IPS-NIHi7 (cell line): ENCODE measurements at regions not wholly inside any gene's neighbourhood (a gene's known extent, or its start where the extent isn't known, plus 50 kb on each side); places are given as distances from the start of the nearest gene placed in this dataset.

Experiments used
- DNase-seq: peaks from one replicate; pipeline ENCODE4 v3.0.0; 2012; ENCODE audit warnings: mixed read lengths; ENCODE audit errors: extremely low spot score

- DNase-seq, result no peak
These were observed 71.8 kb upstream of the CD180 start for GRCh38 chr5:67268231-67269021.

DNA sequence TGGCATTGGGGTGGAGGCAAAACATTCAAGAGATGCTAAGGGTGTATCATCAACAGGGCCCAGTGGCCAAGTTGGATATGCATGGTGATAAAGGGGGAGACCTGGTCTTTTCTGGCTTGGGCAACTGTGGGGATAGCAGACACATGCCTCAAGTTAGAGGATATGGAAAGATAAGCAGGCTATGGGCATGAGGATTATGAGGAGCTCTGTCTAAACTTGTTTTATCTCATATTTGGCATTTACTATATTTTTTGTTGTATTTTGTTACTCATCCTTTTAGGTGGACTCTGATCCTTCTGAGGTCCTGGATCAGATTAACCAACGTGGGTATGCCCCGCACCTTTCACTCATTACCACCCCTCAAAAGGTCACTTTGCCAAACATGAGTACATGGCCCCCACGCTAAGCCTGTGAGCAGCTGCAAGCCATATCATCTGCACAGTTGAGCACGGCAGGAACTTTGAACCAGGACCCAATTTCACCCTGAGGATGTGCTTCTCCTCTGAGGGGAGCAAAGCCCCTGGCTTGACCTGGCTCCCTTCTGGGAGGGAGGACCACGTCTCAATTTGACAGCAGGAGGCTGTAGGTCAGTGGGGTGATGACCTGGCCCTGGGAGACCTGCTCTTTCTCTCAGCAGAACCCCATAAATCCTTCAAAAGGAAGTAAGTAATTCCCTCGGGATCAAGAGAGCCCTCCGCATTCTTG lies 71.1 kb upstream of the CD180 start:
- no peak for DNase-seq

GRCh38 chr5:67266654-67267350 lies 70.2 kb upstream of the CD180 start:
- no peak for DNase-seq

DNA sequence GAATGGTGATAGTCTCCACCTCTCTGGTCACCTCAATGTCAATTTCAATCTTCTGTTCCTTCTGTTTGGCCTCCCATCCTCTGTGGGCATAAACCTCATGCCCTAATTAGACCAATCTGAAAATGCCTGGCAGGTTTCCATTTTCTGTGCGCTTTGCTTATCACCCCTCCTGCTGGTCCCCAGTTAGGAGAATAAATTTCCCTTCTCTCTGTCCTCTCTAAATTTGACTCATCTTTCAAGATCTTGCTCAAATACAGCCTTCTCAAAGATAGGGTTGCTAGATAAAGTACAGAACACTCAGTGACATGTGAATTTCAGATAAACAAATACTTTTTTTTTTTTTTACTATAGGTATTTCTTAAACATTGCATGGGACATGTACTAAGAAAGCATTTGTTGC lies 69.4 kb upstream of the CD180 start:
- no peak for DNase-seq

DNA sequence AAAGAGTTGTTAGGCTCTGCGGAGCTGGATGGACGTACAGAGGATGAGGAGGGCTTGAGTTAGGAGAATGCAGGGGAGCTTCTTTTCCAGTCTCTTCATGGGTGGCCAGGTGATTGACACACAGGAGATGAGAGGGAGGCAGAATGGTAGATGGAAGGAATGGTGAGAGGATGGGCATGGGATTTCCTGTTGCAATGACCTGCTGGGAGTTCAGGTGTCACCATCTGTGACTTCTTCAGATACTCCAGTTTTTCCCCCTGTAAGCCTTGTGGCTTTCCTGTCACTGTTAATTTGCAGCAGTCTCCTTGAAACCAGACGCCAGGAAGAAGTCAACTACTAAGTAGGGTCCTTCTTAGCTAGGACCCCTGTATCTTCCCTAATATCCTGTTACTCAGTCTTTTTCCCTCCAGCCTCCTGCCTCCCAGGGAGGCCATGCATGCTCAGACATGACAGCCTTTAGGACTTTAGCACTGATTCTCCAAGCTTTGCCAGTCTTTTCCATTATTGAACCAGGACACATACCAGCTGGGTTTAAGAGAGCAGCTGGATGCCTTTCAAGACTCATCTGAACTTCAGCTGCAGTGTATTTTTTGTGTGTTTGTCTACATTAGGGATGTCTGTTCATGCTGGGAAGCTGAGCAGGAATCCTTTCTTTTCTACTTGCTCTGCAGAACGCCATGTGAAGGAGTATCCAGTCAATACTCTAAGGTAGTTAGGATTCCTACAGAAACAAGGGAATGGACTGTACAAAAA lies 67.2 kb upstream of the CD180 start:
- DNase-seq, result no peak

- DNase-seq, result no peak
These were observed 66.4 kb upstream of the CD180 start for GRCh38 chr5:67262956-67263355.

- no peak for DNase-seq
These were observed 65.6 kb upstream of the CD180 start for GRCh38 chr5:67262206-67262605.

GRCh38 chr5:67259548-67260215 lies 63.1 kb upstream of the CD180 start:
- DNase-seq, result no peak

DNA sequence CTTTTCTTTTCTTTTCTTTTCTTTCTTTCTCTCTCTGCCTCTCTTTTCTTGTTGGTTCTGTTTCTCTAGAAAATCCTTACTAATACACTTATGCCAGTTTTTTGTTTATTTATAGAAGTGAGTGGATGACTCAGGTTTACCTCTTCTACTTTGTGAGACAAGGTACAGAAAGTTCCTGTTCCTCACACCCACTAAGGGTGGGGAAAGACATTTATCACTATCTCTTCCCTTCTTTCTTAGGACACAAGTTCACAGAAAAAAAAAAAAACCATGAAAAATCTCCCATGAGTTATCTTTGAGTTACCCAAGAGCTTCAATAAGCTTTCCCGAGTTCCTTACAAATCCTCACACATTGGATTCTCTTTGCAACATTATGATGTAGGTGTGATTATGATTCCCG lies 60.9 kb upstream of the CD180 start:
- DNase-seq, result no peak

GRCh38 chr5:67257077-67257476 lies 60.5 kb upstream of the CD180 start:
- no peak for DNase-seq

- DNase-seq, result no peak
These were observed 59.3 kb upstream of the CD180 start for GRCh38 chr5:67255881-67256280.

DNA sequence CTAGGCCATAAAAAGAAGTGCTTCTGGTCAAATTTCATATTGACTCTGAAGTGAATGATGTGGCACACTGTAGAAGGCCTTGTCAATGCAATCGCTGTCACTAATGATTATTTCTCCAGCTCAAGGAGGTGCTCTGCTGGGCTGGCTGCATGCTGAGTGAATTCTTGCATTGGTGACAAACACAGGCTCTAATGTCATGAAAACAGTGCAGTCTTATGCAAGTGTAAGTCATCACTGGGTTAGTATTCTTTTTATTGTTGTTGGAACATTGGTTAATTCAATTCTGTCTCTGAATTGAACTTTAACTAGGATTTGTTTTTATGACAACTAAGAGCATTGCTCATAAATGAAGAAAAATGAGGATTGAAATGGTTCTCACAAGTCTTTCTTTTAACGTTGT lies 57.3 kb upstream of the CD180 start:
- no peak for DNase-seq

- no peak for DNase-seq
These were observed 52.9 kb upstream of the CD180 start for GRCh38 chr5:67249590-67249895.

- DNase-seq, result no peak
These were observed 52.3 kb upstream of the CD180 start for GRCh38 chr5:67248703-67249589.

DNA sequence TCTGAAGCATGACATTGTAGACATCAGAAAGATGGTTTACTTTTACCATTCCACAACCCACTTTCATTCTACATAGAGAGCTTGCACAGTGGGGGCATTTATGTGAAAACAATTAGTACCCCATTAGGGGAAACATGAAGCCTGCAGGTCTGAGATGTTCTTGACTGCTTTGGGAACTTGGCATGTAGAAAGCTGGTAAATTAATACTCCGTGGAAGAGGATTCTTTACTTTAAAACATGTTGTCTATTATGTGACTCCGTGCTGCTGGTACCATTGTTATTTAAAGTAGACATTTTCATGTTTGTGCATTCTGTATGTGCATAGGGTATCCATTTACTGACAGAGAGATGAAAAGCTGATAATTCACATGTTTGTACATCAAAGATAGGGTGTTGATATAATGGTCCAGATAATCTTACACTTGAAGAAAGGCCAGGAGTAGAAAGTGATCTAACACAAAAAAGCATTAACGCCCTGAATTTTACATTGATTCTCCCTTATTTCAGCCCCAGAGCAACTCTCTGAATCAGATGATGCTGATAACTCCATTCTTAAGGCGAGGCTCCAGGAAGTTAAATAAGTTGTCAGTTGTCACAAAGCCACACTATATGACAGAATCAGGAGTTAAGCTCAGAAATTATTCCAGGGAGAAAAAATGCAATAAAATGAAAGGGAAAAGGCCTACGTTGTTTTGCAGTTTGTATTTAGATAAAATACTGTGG lies 50.1 kb upstream of the CD180 start:
- DNase-seq, result no peak
